SK-N-SH (cell line): ENCODE measurements at regions not wholly inside any gene's neighbourhood (a gene's known extent, or its start where the extent isn't known, plus 50 kb on each side); places are given as distances from the start of the nearest gene placed in this dataset.

Source experiments
- CTCF ChIA-PET: fragments of 300-600, 350-600 bp; formaldehyde crosslinking; extraction: SDS; loops from one replicate; lab custom pipeline; 2021; lab: Yijun Ruan, JAX
- POLR2A ChIA-PET: fragments of 350-600 bp; sonication (Branson Sonifier 250); formaldehyde crosslinking; extraction: SDS; loops from one replicate; lab custom pipeline; 2020; ENCODE audit warnings: antibody characterized with exemption, inconsistent platforms; lab: Yijun Ruan, JAX
- DNase-seq: peaks from one replicate; pipeline ENCODE4 v3.0.0; 2012
- H2AFZ ChIP-seq: fragments of 200-600 bp; sonication (generic); 2 replicates; pipeline ENCODE4 v1.8.1; 2016; ENCODE audit warnings: antibody characterized with exemption, mild to moderate bottlenecking, low read depth
- H3F3A ChIP-seq: fragments of 200-600 bp; sonication (generic); replicated peaks from 2 replicates; pipeline ENCODE3; 2016; ENCODE audit warnings: antibody characterized with exemption, mild to moderate bottlenecking; ENCODE audit not compliant: insufficient read depth
- H3K27ac ChIP-seq, 2 experiments: fragments of 200-500 bp in 1 of 2; fragments of 200-600 bp in 1 of 2; sonication (Bioruptor generic) in 1 of 2; sonication (generic), shearing (Covaris generic) in 1 of 2; 2 replicates each; pipeline versions ENCODE4 v1.5.1 to v1.6.1; 2014 to 2016; ENCODE audit warnings: low read depth in 2 of 2, inconsistent platforms in 1 of 2, low read length in 1 of 2, mild to moderate bottlenecking in 1 of 2, mixed read lengths in 1 of 2
- H3K27me3 ChIP-seq: fragments of 200-600 bp; sonication (generic), shearing (Covaris generic); 2 replicates; pipeline ENCODE4 v1.6.1; 2016; ENCODE audit warnings: mixed run types; ENCODE audit not compliant: insufficient read depth
- H3K36me3 ChIP-seq, 2 experiments: fragments of 200-500 bp in 1 of 2; fragments of 200-600 bp in 1 of 2; sonication (Bioruptor generic) in 1 of 2; sonication (generic) in 1 of 2; replicated peaks in 1 of 2; 2 replicates each; pipeline versions ENCODE3 to v1.5.1; 2014 to 2016; ENCODE audit warnings: low read length in 1 of 2, mild to moderate bottlenecking in 1 of 2; ENCODE audit not compliant: insufficient read depth in 2 of 2, control insufficient read depth in 1 of 2
- H3K4me1 ChIP-seq, 2 experiments: fragments of 200-500 bp in 1 of 2; fragments of 200-600 bp in 1 of 2; sonication (Bioruptor generic) in 1 of 2; sonication (generic), shearing (Covaris generic) in 1 of 2; 2 replicates each; pipeline versions ENCODE4 v1.5.1 to v1.6.1; 2014 to 2016; ENCODE audit warnings: low read depth in 1 of 2, low read length in 1 of 2, mixed run types in 1 of 2; ENCODE audit not compliant: insufficient read depth in 2 of 2, control insufficient read depth in 1 of 2
- H3K4me2 ChIP-seq: fragments of 200-600 bp; sonication (generic), shearing (Covaris generic); 2 replicates; pipeline ENCODE4 v1.6.1; 2017; ENCODE audit warnings: mixed run types
- H3K4me3 ChIP-seq, 2 experiments: fragments of 200-500 bp in 1 of 2; fragments of 200-600 bp in 1 of 2; sonication (Bioruptor generic) in 1 of 2; sonication (generic), shearing (Covaris generic) in 1 of 2; 2 replicates each; pipeline versions ENCODE4 v1.5.1 to v1.8.1; 2014 to 2016; ENCODE audit warnings: low read depth in 2 of 2, inconsistent platforms in 1 of 2, low read length in 1 of 2, mild to moderate bottlenecking in 1 of 2, mixed read lengths in 1 of 2, moderate library complexity in 1 of 2
- H3K79me2 ChIP-seq: fragments of 200-600 bp; sonication (generic); 2 replicates; pipeline ENCODE4 v1.8.1; 2017; ENCODE audit warnings: mild to moderate bottlenecking; ENCODE audit not compliant: insufficient read depth
- H3K9ac ChIP-seq: fragments of 200-600 bp; sonication (generic); 2 replicates; pipeline ENCODE4 v1.6.1; 2017; ENCODE audit warnings: mixed run types
- H3K9me2 ChIP-seq: fragments of 200-600 bp; sonication (generic); 2 replicates; pipeline ENCODE4 v1.6.1; 2017; ENCODE audit warnings: mixed run types
- H3K9me3 ChIP-seq: fragments of 200-600 bp; sonication (generic); 2 replicates; pipeline ENCODE4 v1.6.1; 2017; ENCODE audit warnings: mixed run types, mild to moderate bottlenecking, moderate library complexity
- H4K20me1 ChIP-seq: fragments of 200-600 bp; sonication (generic); 2 replicates; pipeline ENCODE4 v1.6.1; 2017; ENCODE audit warnings: mild to moderate bottlenecking, mixed run types; ENCODE audit not compliant: insufficient read depth
- CHD2 ChIP-seq: fragments of 150-350 bp; IDR thresholded peaks from 2 replicates; pipeline ENCODE4 v1.6.1; 2018; ENCODE audit warnings: low read length; ENCODE audit not compliant: partially characterized antibody
- IRF3 ChIP-seq: fragments of 150-350 bp; IDR thresholded peaks from 2 replicates; pipeline ENCODE4 v1.6.1; 2016; ENCODE audit warnings: mild to moderate bottlenecking, low read depth, low read length
- MXI1 ChIP-seq: IDR thresholded peaks from 2 replicates; pipeline ENCODE4 v1.6.1; 2012; ENCODE audit warnings: mild to moderate bottlenecking, low read depth, low read length, improper control_type of control experiment
- NFIC ChIP-seq: IDR thresholded peaks from 2 replicates; pipeline ENCODE4 v1.4.0; 2012; ENCODE audit warnings: borderline replicate concordance
- NRF1 ChIP-seq: IDR thresholded peaks from 2 replicates; pipeline ENCODE4 v1.6.1; 2012; ENCODE audit warnings: low read depth, mild to moderate bottlenecking, low read length
- RCOR1 ChIP-seq: fragments of 150-350 bp; IDR thresholded peaks from 2 replicates; pipeline ENCODE4 v1.6.1; 2017; ENCODE audit warnings: antibody characterized with exemption, low read length
- REST ChIP-seq: IDR thresholded peaks from 2 replicates; pipeline ENCODE4 v1.6.1; 2012; ENCODE audit warnings: mild to moderate bottlenecking, low read depth, low read length, moderate library complexity
- SIN3A ChIP-seq: IDR thresholded peaks from 2 replicates; pipeline ENCODE4 v1.6.1; 2012; ENCODE audit warnings: low read depth, mild to moderate bottlenecking, low read length, moderate library complexity, borderline replicate concordance
- TCF12 ChIP-seq: IDR thresholded peaks from 2 replicates; pipeline ENCODE4 v1.4.0; 2012
- TEAD4 ChIP-seq: IDR thresholded peaks from 2 replicates; pipeline ENCODE4 v1.4.0; 2012; ENCODE audit warnings: mild to moderate bottlenecking, borderline replicate concordance; ENCODE audit not compliant: insufficient read depth
- USF1 ChIP-seq: IDR thresholded peaks from 2 replicates; pipeline ENCODE4 v1.4.0; 2012; ENCODE audit warnings: low read depth, borderline replicate concordance
- WGBS: methylation state at CpG from one replicate; pipeline ENCODE4 v1.1.6; 2017; ENCODE audit warnings: low lambda C conversion rate; 5-methylcytosine and 5-hydroxymethylcytosine counted together
- TF ChIP-seq, protein P1 (sequence below): fragments of 200-600 bp; sonication (generic); IDR thresholded peaks from 2 replicates; pipeline ENCODE4 v1.6.1; 2017; ENCODE audit warnings: antibody characterized with exemption, mild to moderate bottlenecking, moderate library complexity

GRCh38 chr5:173826428-173827350 is 61.5 kb upstream of the CPEB4 start:
- WGBS: 72% methylated on average over 5 of the region's 5 CpGs
- POLR2A ChIA-PET: no interaction called here
- no peak for DNase-seq
- Histone ChIP-seq H2AFZ (no peak overlapping the region), H3F3A (no peaks in the 10 kb centered on the region), H3K9me2 (no peaks in the 10 kb centered on the region), H3K27me3 (no peaks in the 10 kb centered on the region), H3K9ac (no peak overlapping the region), H3K4me2 (no peak overlapping the region), H3K36me3 (no peaks in the 10 kb centered on the region), H4K20me1 (no peaks in the 10 kb centered on the region), H3K4me1 (peaks cover 0 to 8% of the 10 kb centered on the region in 2 experiments; a peak in 1 of 4 replicates), H3K4me3 (no peak overlapping the region), H3K79me2 (no peaks in the 10 kb centered on the region), H3K27ac (no peak overlapping the region), H3K9me3 (no peaks in the 10 kb centered on the region)
- CTCF ChIA-PET: interaction anchor here (1.3 to 1.7 kb wide), 2 partner anchors 98 to 147 kb away, joined by 3 read pairs; no protein-coding TSS in a partner anchor
- TF ChIP-seq, protein P1, sequence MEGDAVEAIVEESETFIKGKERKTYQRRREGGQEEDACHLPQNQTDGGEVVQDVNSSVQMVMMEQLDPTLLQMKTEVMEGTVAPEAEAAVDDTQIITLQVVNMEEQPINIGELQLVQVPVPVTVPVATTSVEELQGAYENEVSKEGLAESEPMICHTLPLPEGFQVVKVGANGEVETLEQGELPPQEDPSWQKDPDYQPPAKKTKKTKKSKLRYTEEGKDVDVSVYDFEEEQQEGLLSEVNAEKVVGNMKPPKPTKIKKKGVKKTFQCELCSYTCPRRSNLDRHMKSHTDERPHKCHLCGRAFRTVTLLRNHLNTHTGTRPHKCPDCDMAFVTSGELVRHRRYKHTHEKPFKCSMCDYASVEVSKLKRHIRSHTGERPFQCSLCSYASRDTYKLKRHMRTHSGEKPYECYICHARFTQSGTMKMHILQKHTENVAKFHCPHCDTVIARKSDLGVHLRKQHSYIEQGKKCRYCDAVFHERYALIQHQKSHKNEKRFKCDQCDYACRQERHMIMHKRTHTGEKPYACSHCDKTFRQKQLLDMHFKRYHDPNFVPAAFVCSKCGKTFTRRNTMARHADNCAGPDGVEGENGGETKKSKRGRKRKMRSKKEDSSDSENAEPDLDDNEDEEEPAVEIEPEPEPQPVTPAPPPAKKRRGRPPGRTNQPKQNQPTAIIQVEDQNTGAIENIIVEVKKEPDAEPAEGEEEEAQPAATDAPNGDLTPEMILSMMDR: no peak
- TF ChIP-seq MXI1 (no peak), RCOR1 (no peak), CHD2 (no peak), SIN3A (no peak), IRF3 (no peak), USF1 (no peak), NRF1 (no peak), NFIC (no peak), REST (no peak), TEAD4 (no peak), TCF12 (no peak)
